WERI-Rb-1 (cell line): ENCODE measurements at regions not wholly inside any gene's neighbourhood (a gene's known extent, or its start where the extent isn't known, plus 50 kb on each side); places are given as distances from the start of the nearest gene placed in this dataset.
"Not testable (repeated sequence)": the region's sequence is repeated elsewhere in the genome, so short reads cannot be mapped to it uniquely, and the experiment has no call there.

Experiments
- DNase-seq: peaks from one replicate; pipeline ENCODE4 v3.0.0-alpha.2; 2020
- H3K27ac ChIP-seq: fragments of 250-450 bp; sonication (Bioruptor Pico); 2 replicates; pipeline ENCODE4 v1.5.1; 2020; ENCODE audit warnings: mild to moderate bottlenecking, moderate library complexity
- H3K27me3 ChIP-seq: fragments of 250-450 bp; sonication (Bioruptor Pico); 2 replicates; pipeline ENCODE4 v1.5.1; 2021; ENCODE audit warnings: mild to moderate bottlenecking, low read depth, moderate library complexity; ENCODE audit not compliant: insufficient read depth, severe bottlenecking
- H3K36me3 ChIP-seq: fragments of 250-450 bp; sonication (Bioruptor Pico); 2 replicates; pipeline ENCODE4 v1.5.1; 2020; ENCODE audit warnings: mild to moderate bottlenecking, moderate library complexity
- H3K4me3 ChIP-seq: 2 replicates; pipeline ENCODE4 v1.5.1; 2011; ENCODE audit warnings: low read depth, mild to moderate bottlenecking, control low read depth, low read length
- H3K9me3 ChIP-seq: fragments of 250-450 bp; sonication (Bioruptor Pico); 2 replicates; pipeline ENCODE4 v1.5.1; 2021; ENCODE audit warnings: mild to moderate bottlenecking, moderate library complexity; ENCODE audit not compliant: severe bottlenecking
- TF ChIP-seq, protein P1 (sequence below): IDR thresholded peaks from 2 replicates; pipeline ENCODE4 v1.5.1; 2011; ENCODE audit warnings: low read depth, mild to moderate bottlenecking, control low read depth, inconsistent platforms, low read length

DNA sequence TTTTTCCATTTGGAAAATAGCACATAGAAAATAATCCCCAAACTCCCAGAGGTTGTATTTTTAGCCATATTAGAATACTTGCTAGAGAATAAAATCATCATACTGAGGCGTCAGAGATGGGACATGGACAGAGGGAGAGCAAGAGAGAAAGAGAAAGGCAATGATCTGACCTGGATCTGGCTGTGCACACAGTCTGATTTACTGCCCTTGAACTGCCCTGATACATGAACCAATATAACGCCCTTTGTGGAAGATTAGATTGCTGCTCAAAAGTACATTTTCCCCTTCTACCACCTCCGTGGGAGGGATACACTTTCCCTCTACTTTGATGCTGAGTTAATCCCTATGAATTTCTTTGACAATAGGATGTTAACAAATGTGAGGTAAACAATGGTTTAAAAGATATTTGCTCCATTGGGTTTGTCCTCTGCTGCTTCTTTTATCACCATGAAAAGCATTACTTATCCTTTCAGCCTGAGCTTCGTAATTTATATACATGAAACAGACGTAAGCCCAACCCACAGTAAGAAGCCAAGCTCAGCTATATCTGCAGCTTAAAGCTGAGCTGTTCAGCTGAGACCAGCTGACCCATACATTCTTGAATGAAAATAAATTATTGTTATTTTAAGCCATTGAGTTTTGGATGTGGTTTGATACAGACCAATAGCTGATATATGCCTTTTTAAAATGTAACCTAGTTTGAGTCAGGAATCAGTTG lies 1664.6 kb upstream of the CELF4 start:
- peaks cover under 1% of the 10 kb centered on the region for H3K9me3 ChIP-seq

DNA sequence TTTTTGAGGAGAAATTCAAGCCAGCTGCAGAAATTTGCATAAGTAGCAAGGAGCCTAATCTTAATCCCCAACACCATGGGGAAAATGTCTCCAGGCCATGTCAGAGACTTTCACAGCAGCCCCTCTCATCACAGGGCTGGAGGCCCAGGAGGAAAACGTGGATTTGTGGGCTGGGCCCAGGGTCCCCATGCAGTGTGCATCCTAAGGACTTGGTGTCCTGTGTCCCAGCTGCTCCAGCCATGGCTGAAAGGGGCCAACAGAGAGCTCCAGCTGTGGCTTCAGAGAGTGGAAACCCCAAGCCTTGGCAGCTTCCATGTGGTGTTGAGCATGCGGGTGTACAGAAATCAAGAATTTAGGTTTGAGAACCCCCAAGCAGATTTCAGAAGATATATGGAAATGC lies 1662.2 kb upstream of the CELF4 start:
- H3K4me3 ChIP-seq, H3K27ac ChIP-seq, H3K9me3 ChIP-seq, H3K36me3 ChIP-seq, DNase-seq, H3K27me3 ChIP-seq: not testable (repeated sequence)

More for the DNA sequence above, 1664.6 kb upstream of the CELF4 start:
- DNase-seq = no peak
- Histone ChIP-seq H3K4me3 (no peak overlapping the region), H3K27me3 (no peaks in the 10 kb centered on the region), H3K27ac (no peak overlapping the region), H3K36me3 (no peaks in the 10 kb centered on the region)
- TF ChIP-seq, protein P1, sequence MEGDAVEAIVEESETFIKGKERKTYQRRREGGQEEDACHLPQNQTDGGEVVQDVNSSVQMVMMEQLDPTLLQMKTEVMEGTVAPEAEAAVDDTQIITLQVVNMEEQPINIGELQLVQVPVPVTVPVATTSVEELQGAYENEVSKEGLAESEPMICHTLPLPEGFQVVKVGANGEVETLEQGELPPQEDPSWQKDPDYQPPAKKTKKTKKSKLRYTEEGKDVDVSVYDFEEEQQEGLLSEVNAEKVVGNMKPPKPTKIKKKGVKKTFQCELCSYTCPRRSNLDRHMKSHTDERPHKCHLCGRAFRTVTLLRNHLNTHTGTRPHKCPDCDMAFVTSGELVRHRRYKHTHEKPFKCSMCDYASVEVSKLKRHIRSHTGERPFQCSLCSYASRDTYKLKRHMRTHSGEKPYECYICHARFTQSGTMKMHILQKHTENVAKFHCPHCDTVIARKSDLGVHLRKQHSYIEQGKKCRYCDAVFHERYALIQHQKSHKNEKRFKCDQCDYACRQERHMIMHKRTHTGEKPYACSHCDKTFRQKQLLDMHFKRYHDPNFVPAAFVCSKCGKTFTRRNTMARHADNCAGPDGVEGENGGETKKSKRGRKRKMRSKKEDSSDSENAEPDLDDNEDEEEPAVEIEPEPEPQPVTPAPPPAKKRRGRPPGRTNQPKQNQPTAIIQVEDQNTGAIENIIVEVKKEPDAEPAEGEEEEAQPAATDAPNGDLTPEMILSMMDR = no peak

DNA sequence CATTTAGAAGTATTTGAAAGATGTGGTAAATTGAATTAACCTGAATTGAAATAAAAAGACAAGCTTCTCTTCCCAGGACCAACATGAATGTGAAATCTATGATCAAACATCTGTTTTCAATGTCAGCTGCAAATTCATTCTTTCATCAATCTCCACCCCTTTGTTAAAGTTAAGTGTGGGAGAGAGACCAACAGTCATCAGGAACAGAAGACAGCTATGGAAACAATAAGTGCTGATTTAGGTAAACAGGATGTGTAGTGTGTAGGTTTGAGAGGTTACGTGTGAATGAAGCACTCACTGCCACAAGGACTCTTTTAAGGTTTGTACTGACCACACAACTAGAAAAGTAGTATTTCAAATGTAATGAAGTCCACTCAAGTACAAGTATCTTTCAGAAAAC lies 1659.8 kb upstream of the CELF4 start:
- H3K27me3 ChIP-seq = no peaks in the 10 kb centered on the region
- no peaks in the 10 kb centered on the region for H3K9me3 ChIP-seq
- H3K4me3 ChIP-seq = no peak overlapping the region
- no peaks in the 10 kb centered on the region for H3K36me3 ChIP-seq
- DNase-seq = no peak
- TF ChIP-seq, protein P1 = no peak
- H3K27ac ChIP-seq = no peak overlapping the region

DNA sequence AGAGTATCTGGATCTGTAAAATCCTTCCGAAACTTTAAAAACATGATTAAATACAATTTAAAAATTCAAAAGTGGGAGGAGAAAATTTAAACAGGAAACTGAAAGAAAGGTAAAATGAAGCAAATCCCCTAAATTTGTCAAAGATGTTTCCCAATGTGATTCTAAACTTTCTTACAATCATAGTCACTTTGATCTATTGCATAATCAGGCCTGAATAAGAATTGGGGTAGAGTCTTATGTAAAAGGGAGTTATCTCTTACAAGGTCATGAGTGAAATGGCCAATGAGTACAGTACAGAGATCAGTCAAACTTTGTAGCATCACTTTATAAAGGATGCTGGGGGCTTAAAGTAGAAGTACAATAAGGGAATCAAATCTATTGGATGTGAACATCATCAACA lies 1657.7 kb upstream of the CELF4 start:
- Histone ChIP-seq H3K36me3 (no peaks in the 10 kb centered on the region), H3K27me3 (no peaks in the 10 kb centered on the region), H3K27ac (no peak overlapping the region), H3K9me3 (no peaks in the 10 kb centered on the region), H3K4me3 (no peak overlapping the region)
- no peak for DNase-seq
- TF ChIP-seq, protein P1 = no peak

DNA sequence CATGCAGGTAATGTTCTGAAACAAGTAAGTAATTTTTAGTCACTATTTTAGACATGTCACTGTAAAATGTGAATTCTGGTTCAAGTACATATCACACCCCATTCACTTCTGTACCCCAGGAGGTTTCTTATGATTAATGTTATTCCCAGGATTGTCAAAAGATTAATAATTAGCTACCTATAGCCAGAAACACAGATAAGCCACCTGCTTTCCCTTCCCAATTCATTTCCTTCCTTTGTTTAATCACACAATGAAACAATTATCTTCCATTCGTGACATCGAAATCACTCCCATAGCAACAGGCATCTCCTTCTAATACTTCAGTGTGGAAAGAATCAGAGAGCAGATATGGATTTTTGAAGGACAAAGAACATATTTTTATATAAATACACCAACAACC lies 1650.3 kb upstream of the CELF4 start:
- Histone ChIP-seq H3K27ac (no peak overlapping the region), H3K36me3 (no peaks in the 10 kb centered on the region), H3K27me3 (no peaks in the 10 kb centered on the region), H3K4me3 (no peak overlapping the region), H3K9me3 (peaks cover 6% of the 10 kb centered on the region)
- no peak for DNase-seq
- TF ChIP-seq, protein P1 = no peak

DNA sequence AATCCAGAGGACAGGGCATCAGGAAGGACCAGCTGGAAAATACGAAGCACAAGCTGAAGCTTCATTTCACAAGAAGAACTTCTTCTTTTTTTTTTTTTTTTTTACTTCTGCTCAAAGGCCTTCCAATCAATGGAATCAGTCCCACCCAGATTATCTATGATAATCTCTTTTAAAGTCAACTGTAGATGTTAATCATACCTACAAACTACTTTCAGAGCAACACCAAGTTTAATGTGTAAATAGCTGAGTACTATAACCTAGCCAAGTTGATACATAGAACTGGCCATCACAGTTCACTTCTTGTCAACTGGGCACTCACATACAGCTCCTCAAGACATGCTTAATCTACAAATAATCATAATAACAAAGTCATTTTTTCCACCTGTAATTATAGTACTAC lies 1645.9 kb upstream of the CELF4 start:
- H3K27me3 ChIP-seq = no peaks in the 10 kb centered on the region
- H3K27ac ChIP-seq = no peak overlapping the region
- TF ChIP-seq, protein P1 = no peak
- peaks cover 6% of the 10 kb centered on the region for H3K9me3 ChIP-seq
- DNase-seq = no peak
- no peak overlapping the region for H3K4me3 ChIP-seq
- H3K36me3 ChIP-seq = no peaks in the 10 kb centered on the region
